ENCODE measurements at regions not wholly inside any gene's neighbourhood (a gene's known extent, or its start where the extent isn't known, plus 50 kb on each side); places are given as distances from the start of the nearest gene placed in this dataset.

DNA sequence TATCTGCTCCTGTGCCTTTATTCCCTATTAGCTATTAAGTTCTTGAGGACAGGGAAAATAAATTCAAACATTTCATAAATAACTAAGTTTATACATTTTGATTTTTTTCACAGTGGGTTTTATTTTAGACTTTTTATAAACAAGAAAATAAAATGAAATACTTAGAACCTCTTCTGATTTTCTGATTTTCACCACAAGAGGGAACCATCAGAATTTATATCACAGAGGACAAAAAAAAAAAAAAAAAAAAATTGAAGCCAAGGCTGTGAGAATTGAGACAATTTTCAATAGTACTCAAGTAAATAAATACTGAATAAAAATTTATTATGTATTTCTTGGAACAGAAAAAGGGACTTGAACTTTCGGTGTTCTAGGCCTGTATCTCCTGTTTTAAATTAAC is 288.1 kb downstream of the SH3BGRL start:
- H3K27ac ChIP-seq, result no peak overlapping the region
- no peak for TF ChIP-seq ZFX (IDR thresholded peaks at IDR 0.05)
- TF ChIP-seq, protein P1, sequence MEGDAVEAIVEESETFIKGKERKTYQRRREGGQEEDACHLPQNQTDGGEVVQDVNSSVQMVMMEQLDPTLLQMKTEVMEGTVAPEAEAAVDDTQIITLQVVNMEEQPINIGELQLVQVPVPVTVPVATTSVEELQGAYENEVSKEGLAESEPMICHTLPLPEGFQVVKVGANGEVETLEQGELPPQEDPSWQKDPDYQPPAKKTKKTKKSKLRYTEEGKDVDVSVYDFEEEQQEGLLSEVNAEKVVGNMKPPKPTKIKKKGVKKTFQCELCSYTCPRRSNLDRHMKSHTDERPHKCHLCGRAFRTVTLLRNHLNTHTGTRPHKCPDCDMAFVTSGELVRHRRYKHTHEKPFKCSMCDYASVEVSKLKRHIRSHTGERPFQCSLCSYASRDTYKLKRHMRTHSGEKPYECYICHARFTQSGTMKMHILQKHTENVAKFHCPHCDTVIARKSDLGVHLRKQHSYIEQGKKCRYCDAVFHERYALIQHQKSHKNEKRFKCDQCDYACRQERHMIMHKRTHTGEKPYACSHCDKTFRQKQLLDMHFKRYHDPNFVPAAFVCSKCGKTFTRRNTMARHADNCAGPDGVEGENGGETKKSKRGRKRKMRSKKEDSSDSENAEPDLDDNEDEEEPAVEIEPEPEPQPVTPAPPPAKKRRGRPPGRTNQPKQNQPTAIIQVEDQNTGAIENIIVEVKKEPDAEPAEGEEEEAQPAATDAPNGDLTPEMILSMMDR (conservative IDR thresholded peaks at IDR 0.05), result peak; percentile 34

DNA sequence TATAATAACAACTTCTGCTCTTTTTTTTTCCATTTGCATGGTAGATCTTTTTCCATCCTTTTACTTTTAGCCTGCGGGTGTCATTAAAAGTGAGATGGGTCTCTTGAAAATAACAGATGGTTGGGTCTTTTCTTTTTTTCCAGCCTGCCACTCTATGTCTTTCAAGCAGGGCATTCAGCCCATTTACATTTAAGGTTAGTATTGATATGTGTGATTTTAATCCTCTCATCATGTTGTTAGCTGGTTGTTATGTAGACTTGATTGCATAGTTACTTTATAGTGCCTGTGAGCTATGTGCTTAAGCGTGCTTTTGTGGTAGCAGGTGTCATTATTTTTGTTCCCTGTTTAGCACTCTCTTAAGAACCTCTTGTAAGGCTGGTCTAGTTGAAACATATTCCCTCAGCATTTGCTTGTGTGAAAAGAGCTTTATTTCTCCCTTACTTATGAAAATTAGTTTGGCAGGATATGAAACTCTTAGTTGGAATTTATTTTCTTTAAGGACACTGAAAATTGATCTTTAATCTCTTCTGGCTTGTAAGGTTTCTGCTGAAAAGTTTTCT is 326.1 kb downstream of the SH3BGRL start:
- H3K27ac ChIP-seq, result no peak overlapping the region
- TF ChIP-seq, protein P1 (conservative IDR thresholded peaks at IDR 0.05), result no peak
- no peak for TF ChIP-seq ZFX (IDR thresholded peaks at IDR 0.05)

DNA sequence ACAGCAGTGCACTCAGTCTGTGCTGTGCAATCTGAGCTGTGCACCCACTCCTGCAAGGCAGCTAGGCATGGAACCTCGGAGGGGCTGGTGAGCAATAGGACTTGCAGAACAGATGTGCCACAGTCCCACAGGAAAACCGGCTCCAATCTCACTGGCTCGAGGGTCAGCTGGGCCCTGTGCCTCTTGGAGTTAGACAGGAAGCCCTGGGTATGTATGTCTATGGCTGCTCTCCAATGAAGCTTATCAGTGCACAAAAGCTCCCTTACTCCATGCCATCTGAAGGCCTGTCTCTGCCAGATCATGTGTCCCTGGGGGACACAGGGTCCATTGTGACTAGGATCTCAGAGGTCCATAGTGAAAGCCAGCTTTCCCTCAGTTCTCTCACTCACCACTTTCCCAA is 335.8 kb downstream of the SH3BGRL start:
- no peak overlapping the region for H3K27ac ChIP-seq
- TF ChIP-seq, protein P1 (conservative IDR thresholded peaks at IDR 0.05), result no peak
- no peak for TF ChIP-seq ZFX (IDR thresholded peaks at IDR 0.05)

DNA sequence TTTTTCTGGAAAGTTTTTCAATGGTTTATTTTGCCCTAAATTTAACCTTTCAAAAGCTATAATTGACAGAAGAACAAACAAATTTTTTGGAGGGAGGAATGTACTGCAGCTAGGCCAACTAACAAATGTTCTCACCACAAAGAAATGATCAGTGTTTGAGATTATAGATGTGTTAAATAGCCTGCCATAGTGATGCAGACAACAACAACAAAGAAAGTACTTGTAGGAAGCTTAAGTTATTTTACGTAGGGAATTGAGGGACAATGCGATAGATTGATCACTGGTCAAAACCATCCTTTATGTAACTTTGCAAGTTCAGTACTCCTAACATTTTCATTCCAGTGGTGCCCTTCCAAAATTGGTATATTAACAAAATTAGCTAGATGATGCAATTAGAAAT is 340.4 kb downstream of the SH3BGRL start:
- no peak overlapping the region for H3K27ac ChIP-seq
- TF ChIP-seq, protein P1 (conservative IDR thresholded peaks at IDR 0.05), result no peak
- no peak for TF ChIP-seq ZFX (IDR thresholded peaks at IDR 0.05)

DNA sequence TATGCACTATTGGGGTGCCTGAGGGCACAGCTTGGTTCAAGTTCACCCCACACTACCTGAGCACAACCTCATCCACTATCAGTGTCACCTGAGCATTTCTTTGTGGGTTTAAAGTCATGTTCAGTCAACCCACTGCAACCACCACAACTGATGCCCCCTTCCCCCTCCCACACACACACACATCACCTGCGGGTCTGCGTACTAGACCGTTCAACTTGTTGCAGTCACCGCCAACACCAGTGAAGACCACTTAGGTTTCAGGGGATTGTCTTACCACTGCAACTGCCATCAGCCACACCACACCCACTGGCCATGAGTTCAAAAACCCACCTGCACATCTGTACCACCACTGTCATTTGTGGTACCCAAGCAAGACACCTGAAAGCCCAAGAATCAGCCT is 355.0 kb downstream of the SH3BGRL start:
- TF ChIP-seq, protein P1 (conservative IDR thresholded peaks at IDR 0.05), result no peak
- TF ChIP-seq ZFX (IDR thresholded peaks at IDR 0.05), result no peak

DNA sequence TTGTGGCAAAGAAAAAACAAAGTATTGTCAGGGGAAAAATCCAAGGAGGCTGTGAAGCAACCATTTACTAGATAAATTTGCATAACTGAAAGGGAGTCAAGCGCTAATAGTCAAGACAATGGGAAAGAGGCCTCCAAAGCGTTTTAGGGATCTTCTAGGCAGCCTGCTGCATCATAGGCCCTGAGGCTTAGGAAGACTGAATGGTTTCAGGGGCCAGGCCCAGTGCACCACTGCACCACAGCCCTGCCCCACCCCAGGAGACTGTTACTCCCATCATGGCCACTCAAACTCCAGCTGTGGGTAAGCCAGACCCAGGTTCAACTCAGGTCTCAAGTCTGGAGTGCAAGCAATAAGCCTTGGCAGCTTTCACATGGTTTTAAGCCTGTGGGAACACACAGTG is 362.9 kb downstream of the SH3BGRL start:
- no peak overlapping the region for H3K27ac ChIP-seq
- TF ChIP-seq, protein P1 (conservative IDR thresholded peaks at IDR 0.05), result no peak

More for the DNA sequence above, 355.0 kb downstream of the SH3BGRL start:
- no peak overlapping the region for H3K27ac ChIP-seq

DNA sequence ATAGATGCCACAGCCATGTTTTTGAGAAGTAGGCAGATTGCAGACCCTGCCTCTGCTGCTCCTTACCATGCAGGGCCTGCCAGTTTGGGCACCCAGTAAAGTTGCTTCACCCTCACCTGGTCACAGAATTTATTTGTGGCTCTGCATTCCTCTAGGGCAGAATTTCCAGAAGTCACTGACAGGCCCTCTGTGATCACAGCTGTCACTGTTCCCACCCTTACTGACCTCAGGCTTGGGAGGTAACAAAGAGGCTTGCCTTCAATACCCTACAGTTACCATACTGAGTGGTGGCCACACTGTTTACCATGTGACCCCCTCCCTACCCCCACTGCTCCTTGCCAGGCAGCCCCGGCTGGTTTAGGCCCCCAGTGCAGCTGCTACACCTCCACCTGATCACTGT is 375.1 kb downstream of the SH3BGRL start:
- TF ChIP-seq ZFX (IDR thresholded peaks at IDR 0.05), result no peak
- TF ChIP-seq, protein P1 (conservative IDR thresholded peaks at IDR 0.05), result no peak
- H3K27ac ChIP-seq, result no peak overlapping the region
